K562 (cell line): ENCODE measurements at regions not wholly inside any gene's neighbourhood (a gene's known extent, or its start where the extent isn't known, plus 50 kb on each side); places are given as distances from the start of the nearest gene placed in this dataset.

ENCODE experiments used
- ATAC-seq: fragments of 200-7000 bp; cut with Tn5 transposase; 3 replicates; pipeline ENCODE4 v1.9.1; 2020; ENCODE audit warnings: moderate library complexity
- BruUV-seq: library from RNA; stranded (reverse); fragments of 400-500 nt; replicated peaks from 2 replicates; lab custom pipeline; 2021; lab: Mats Ljungman, UMichigan
- CTCF ChIA-PET: fragments of 300-600 bp; formaldehyde crosslinking; extraction: SDS; loops from one replicate; lab custom pipeline; 2021; ENCODE audit warnings: low intra/inter-chr PET ratio; lab: Yijun Ruan, JAX
- POLR2A ChIA-PET: fragments of 300-600, 350-650 bp; sonication (Branson Sonifier 250); formaldehyde crosslinking; extraction: SDS; loops from one replicate; lab custom pipeline; 2021; ENCODE audit warnings: antibody characterized with exemption, inconsistent platforms; lab: Yijun Ruan, JAX
- DNase-seq, 4 experiments: peaks; one replicate each; pipeline versions ENCODE4 v3.0.0 to v3.0.0-alpha.2; 2011 to 2018; ENCODE audit warnings: low spot score in 3 of 4, mixed read lengths in 3 of 4; ENCODE audit errors: extremely low read depth in 1 of 4
- FAIRE-seq: peaks from 2 replicates; lab custom pipeline; 2011; peaks lifted over from hg19 to GRCh38; lab: Jason Lieb, UNC
- H2AFZ ChIP-seq: 2 replicates; pipeline ENCODE4 v1.6.0; 2011; ENCODE audit warnings: low read depth, low read length, control low read depth, inconsistent platforms
- H3K27ac ChIP-seq: fragments of 200-600 bp; 3 replicates; pipeline ENCODE4 v1.8.0; 2011; ENCODE audit warnings: low read depth, mild to moderate bottlenecking, control low read depth, inconsistent platforms, low read length, moderate library complexity, mixed read lengths; ENCODE audit errors: extremely low read depth
- H3K27me3 ChIP-seq, 2 experiments: fragments of 300-600 bp in 1 of 2; 2 replicates in 1 of 2; 3 replicates in 1 of 2; pipeline versions ENCODE4 v1.6.0 to v1.8.0; 2011; ENCODE audit warnings: inconsistent platforms in 2 of 2, low read length in 2 of 2, mild to moderate bottlenecking in 1 of 2, mixed read lengths in 1 of 2, moderate library complexity in 1 of 2; ENCODE audit not compliant: control insufficient read depth in 2 of 2, insufficient read depth in 2 of 2
- H3K36me3 ChIP-seq: fragments of 300-600 bp; 3 replicates; pipeline ENCODE4 v1.8.0; 2011; ENCODE audit warnings: mild to moderate bottlenecking, low read length, inconsistent platforms; ENCODE audit not compliant: control insufficient read depth, insufficient read depth
- H3K4me1 ChIP-seq, 2 experiments: fragments of 200-600 bp in 1 of 2; replicated peaks in 1 of 2; 2 replicates in 1 of 2; 3 replicates in 1 of 2; pipeline versions ENCODE4 v1.5.1 to v1.8.0; 2011; ENCODE audit warnings: inconsistent platforms in 2 of 2, low read length in 2 of 2, mild to moderate bottlenecking in 1 of 2, mixed read lengths in 1 of 2, moderate library complexity in 1 of 2; ENCODE audit not compliant: control insufficient read depth in 2 of 2, insufficient read depth in 2 of 2
- H3K4me2 ChIP-seq: 2 replicates; pipeline ENCODE4 v1.6.1; 2011; ENCODE audit warnings: low read length, control low read depth, inconsistent platforms, mixed read lengths; ENCODE audit not compliant: insufficient read depth
- H3K4me3 ChIP-seq: fragments of 200-600 bp; sonication (generic), shearing (Covaris generic); 2 replicates; pipeline ENCODE4 v1.5.1; 2016; ENCODE audit warnings: control low read depth, inconsistent platforms
- H3K79me2 ChIP-seq: fragments of 200-600 bp; 3 replicates; pipeline ENCODE4 v1.8.0; 2011; ENCODE audit warnings: low read length, inconsistent platforms; ENCODE audit not compliant: control insufficient read depth, insufficient read depth
- H3K9ac ChIP-seq, 2 experiments: 2 replicates each; pipeline versions ENCODE4 v1.6.0 to v1.6.1; 2011; ENCODE audit warnings: low read depth in 2 of 2, low read length in 2 of 2, control low read depth in 1 of 2, inconsistent platforms in 1 of 2, mild to moderate bottlenecking in 1 of 2, mixed read lengths in 1 of 2; ENCODE audit not compliant: insufficient read depth in 1 of 2
- H3K9me1 ChIP-seq: one replicate; pipeline ENCODE4 v1.6.0; 2011; ENCODE audit warnings: inconsistent platforms, mild to moderate bottlenecking, low read length, moderate library complexity; ENCODE audit not compliant: control insufficient read depth, insufficient read depth
- H3K9me3 ChIP-seq: replicated peaks from 2 replicates; pipeline ENCODE4 v1.5.1; 2011; ENCODE audit warnings: low read depth, low read length, inconsistent platforms; ENCODE audit not compliant: control insufficient read depth, insufficient read depth
- H4K20me1 ChIP-seq: replicated peaks from 2 replicates; pipeline ENCODE4 v1.6.1; 2011; ENCODE audit warnings: low read length, inconsistent platforms, mixed read lengths; ENCODE audit not compliant: control insufficient read depth, insufficient read depth
- BRF2 ChIP-seq: IDR thresholded peaks from 3 replicates; pipeline ENCODE4 v1.6.1; 2011; ENCODE audit warnings: borderline replicate concordance, mild to moderate bottlenecking; ENCODE audit not compliant: insufficient read length, insufficient read depth
- CCNT2 ChIP-seq: IDR thresholded peaks from 2 replicates; pipeline ENCODE4 v1.6.1; 2011; ENCODE audit warnings: borderline replicate concordance, low read depth, mild to moderate bottlenecking, moderate library complexity, mixed read lengths, low read length; ENCODE audit not compliant: insufficient read length; ENCODE audit errors: extremely low read depth
- CTBP1 ChIP-seq: fragments of 450-650 bp; IDR thresholded peaks from 2 replicates; pipeline ENCODE4 v1.6.1; 2016; ENCODE audit warnings: borderline replicate concordance
- E2F1 ChIP-seq: sonication (generic); formaldehyde crosslinking; IDR thresholded peaks from 2 replicates; pipeline ENCODE4 v1.8.1; 2023; ENCODE audit warnings: mild to moderate bottlenecking, missing genetic modification reagents, moderate library complexity
- E2F4 ChIP-seq: sonication (generic); formaldehyde crosslinking; IDR thresholded peaks from 2 replicates; pipeline ENCODE4 v1.8.0; 2022; ENCODE audit warnings: mild to moderate bottlenecking, low read depth, missing genetic modification reagents
- HLTF ChIP-seq: fragments of 450-650 bp; IDR thresholded peaks from 2 replicates; pipeline ENCODE4 v1.6.1; 2016
- IRF2 ChIP-seq: sonication (generic); formaldehyde crosslinking; IDR thresholded peaks from 2 replicates; pipeline ENCODE4 v1.8.1; 2022; ENCODE audit warnings: mild to moderate bottlenecking, missing genetic modification reagents
- LEF1 ChIP-seq: fragments of 450-650 bp; IDR thresholded peaks from 2 replicates; pipeline ENCODE4 v1.6.1; 2016; ENCODE audit warnings: mild to moderate bottlenecking
- MBD1 ChIP-seq: fragments of 250-450 bp; sonication (Bioruptor Pico); IDR thresholded peaks from 2 replicates; pipeline ENCODE4 v1.8.0; 2022; ENCODE audit warnings: inconsistent platforms
- MTF1 ChIP-seq: fragments of 250-450 bp; sonication (Bioruptor Pico); IDR thresholded peaks from 2 replicates; pipeline ENCODE4 v1.9.0; 2021; ENCODE audit warnings: moderate library complexity, mild to moderate bottlenecking, inconsistent platforms, borderline replicate concordance
- RBM14 ChIP-seq: fragments of 200-400 bp; formaldehyde crosslinking; IDR thresholded peaks from 2 replicates; pipeline ENCODE4 v1.6.1; 2018; ENCODE audit warnings: low read depth, mild to moderate bottlenecking, low read length, moderate library complexity, borderline replicate concordance; ENCODE audit not compliant: insufficient read depth
- SMARCE1 ChIP-seq: fragments of 450-650 bp; IDR thresholded peaks from 2 replicates; pipeline ENCODE4 v1.7.1; 2016; ENCODE audit warnings: mild to moderate bottlenecking
- SRSF3 ChIP-seq: fragments of 200-400 bp; formaldehyde crosslinking; IDR thresholded peaks from 2 replicates; pipeline ENCODE4 v1.6.1; 2016; ENCODE audit warnings: mild to moderate bottlenecking, low read length, moderate library complexity; ENCODE audit not compliant: insufficient read depth
- TFE3 ChIP-seq: fragments of 450-650 bp; formaldehyde crosslinking; IDR thresholded peaks from 2 replicates; pipeline ENCODE4 v1.4.0; 2020; ENCODE audit warnings: mild to moderate bottlenecking, mixed read lengths
- THRAP3 ChIP-seq: fragments of 450-650 bp; IDR thresholded peaks from 2 replicates; pipeline ENCODE4 v1.6.1; 2016; ENCODE audit warnings: mild to moderate bottlenecking, inconsistent platforms, borderline replicate concordance
- WGBS: fragments of 100-300 bp; shearing (Covaris generic); methylation state at CpG from one replicate; pipeline ENCODE4 v1.1.6; 2016; ENCODE audit warnings: low coverage, mixed read lengths; ENCODE audit not compliant: insufficient coverage; ENCODE audit errors: missing lambda C conversion rate; 5-methylcytosine and 5-hydroxymethylcytosine counted together
- in situ Hi-C: fragments of 300-500 bp; cut with MboI; formaldehyde crosslinking; loops from 4 replicates; pipeline ENCODE4 v1.15.0; 2018; ENCODE audit warnings: inconsistent platforms, mixed read lengths
- intact Hi-C: fragments of 100-400 bp; cut with micrococcal nuclease; formaldehyde crosslinking; loops from 2 replicates; pipeline ENCODE4 v1.14.2; 2022

GRCh38 chr5:61689153-61689846 is 357.2 kb downstream of the ZSWIM6 start:
- BruUV-seq: no TSS peak
- Histone ChIP-seq H4K20me1 (no peaks in the 10 kb centered on the region), H3K9ac (no peak overlapping the region), H3K79me2 (no peaks in the 10 kb centered on the region), H3K4me1 (no peaks in the 10 kb centered on the region), H3K27ac (no peak overlapping the region), H3K27me3 (no peaks in the 10 kb centered on the region), H2AFZ (no peak overlapping the region), H3K36me3 (no peaks in the 10 kb centered on the region), H3K9me3 (no peaks in the 10 kb centered on the region), H3K9me1 (no peaks in the 10 kb centered on the region), H3K4me2 (no peak overlapping the region), H3K4me3 (no peak overlapping the region)
- ChIA-PET CTCF (no interaction called here), POLR2A (no interaction called here)
- WGBS: 4% methylated on average over 3 of the region's 3 CpGs
- intact Hi-C loops (no loop called here), in situ Hi-C loops (no loop called here)
- ATAC-seq: no peak
- no peak for DNase-seq
- FAIRE-seq: no peak
- TF ChIP-seq E2F4 (CRISPR knock-in tag) (no peak), E2F1 (no peak), CCNT2 (no peak), SRSF3 (no peak), CTBP1 (no peak), SMARCE1 (no peak), THRAP3 (no peak), MBD1 (no peak), RBM14 (no peak), HLTF (no peak), MTF1 (CRISPR knock-in tag) (no peak), IRF2 (CRISPR knock-in tag) (no peak), TFE3 (CRISPR knock-in tag) (no peak), LEF1 (no peak), BRF2 (no peak)
